Neural progenitor cell (in vitro differentiated cells): ENCODE measurements at regions not wholly inside any gene's neighbourhood (a gene's known extent, or its start where the extent isn't known, plus 50 kb on each side); places are given as distances from the start of the nearest gene placed in this dataset.

Experiments
- DNase-seq: peaks from one replicate; pipeline ENCODE4 v3.0.0-alpha.2; 2016; ENCODE audit warnings: low spot score
- H2AFZ ChIP-seq: fragments of 200-600 bp; sonication (generic); replicated peaks from 2 replicates; pipeline ENCODE4 v1.6.1; 2016; ENCODE audit warnings: antibody characterized with exemption
- H3F3A ChIP-seq: fragments of 200-600 bp; sonication (generic); 2 replicates; pipeline ENCODE4 v1.6.1; 2016; ENCODE audit warnings: antibody characterized with exemption, low read depth
- H3K27ac ChIP-seq: fragments of 200-600 bp; sonication (generic); 2 replicates; pipeline ENCODE4 v1.5.1; 2016; ENCODE audit warnings: mild to moderate bottlenecking
- H3K27me3 ChIP-seq: fragments of 200-600 bp; sonication (generic); 2 replicates; pipeline ENCODE4 v1.6.1; 2016; ENCODE audit warnings: mild to moderate bottlenecking, moderate library complexity
- H3K36me3 ChIP-seq: fragments of 200-600 bp; sonication (generic); 2 replicates; pipeline ENCODE4 v1.5.1; 2016
- H3K4me1 ChIP-seq: fragments of 200-600 bp; sonication (generic); 2 replicates; pipeline ENCODE4 v1.6.1; 2016; ENCODE audit warnings: mixed run types
- H3K4me2 ChIP-seq: fragments of 200-600 bp; sonication (generic); 2 replicates; pipeline ENCODE4 v1.6.1; 2016
- H3K4me3 ChIP-seq: fragments of 200-600 bp; sonication (generic); 2 replicates; pipeline ENCODE4 v1.5.1; 2016
- H3K79me2 ChIP-seq: fragments of 200-600 bp; sonication (generic); 2 replicates; pipeline ENCODE4 v1.6.1; 2016; ENCODE audit warnings: low read depth
- H3K9ac ChIP-seq: fragments of 200-600 bp; sonication (generic); 2 replicates; pipeline ENCODE4 v1.6.1; 2016
- H3K9me3 ChIP-seq: fragments of 200-600 bp; sonication (generic); 2 replicates; pipeline ENCODE4 v1.5.1; 2016; ENCODE audit warnings: low read depth
- H4K20me1 ChIP-seq: fragments of 200-600 bp; sonication (generic); 2 replicates; pipeline ENCODE4 v1.6.1; 2016; ENCODE audit warnings: low read depth
- H3K27ac Mint-ChIP-seq: 3 replicates; pipeline ENCODE4 v1.8.0; 2021; ENCODE audit warnings: mixed read lengths
- H3K27me3 Mint-ChIP-seq: 2 replicates; pipeline ENCODE4 v1.8.0; 2022; ENCODE audit warnings: low read depth, mild to moderate bottlenecking, inconsistent platforms, moderate library complexity, mixed read lengths; ENCODE audit not compliant: insufficient read depth
- H3K36me3 Mint-ChIP-seq: 3 replicates; pipeline ENCODE4 v1.8.0; 2021; ENCODE audit warnings: mixed read lengths
- H3K4me1 Mint-ChIP-seq: 3 replicates; pipeline ENCODE4 v1.8.0; 2021; ENCODE audit warnings: mixed read lengths
- H3K4me3 Mint-ChIP-seq: 3 replicates; pipeline ENCODE4 v1.8.0; 2021; ENCODE audit warnings: mild to moderate bottlenecking, moderate library complexity, mixed read lengths
- H3K9me3 Mint-ChIP-seq: 3 replicates; pipeline ENCODE4 v1.8.0; 2020; ENCODE audit warnings: mixed read lengths
- CTCF ChIP-seq: fragments of 200-600 bp; sonication (generic); IDR thresholded peaks from 2 replicates; pipeline ENCODE4 v1.5.1; 2017; ENCODE audit warnings: antibody characterized with exemption, mild to moderate bottlenecking
- EZH2 ChIP-seq: fragments of 200-600 bp; sonication (generic); IDR thresholded peaks from 2 replicates; pipeline ENCODE4 v1.6.1; 2017; ENCODE audit warnings: antibody characterized with exemption, mild to moderate bottlenecking, moderate library complexity
- EZH2phosphoT487 ChIP-seq: fragments of 200-600 bp; sonication (generic); IDR thresholded peaks from 2 replicates; pipeline ENCODE4 v1.6.1; 2017; ENCODE audit warnings: antibody characterized with exemption

- Mint-ChIP-seq H3K27me3 (peaks cover 2% of the 10 kb centered on the region), H3K9me3 (no peaks in the 10 kb centered on the region), H3K36me3 (no peaks in the 10 kb centered on the region), H3K27ac (no peak overlapping the region), H3K4me3 (no peak overlapping the region), H3K4me1 (peaks cover 18% of the 10 kb centered on the region)
- no peaks in the 10 kb centered on the region for H4K20me1 ChIP-seq
- H3K79me2 ChIP-seq = no peaks in the 10 kb centered on the region
- TF ChIP-seq CTCF (no peak), EZH2phosphoT487 (no peak), EZH2 (no peak)
- H3K4me2 ChIP-seq = no peak overlapping the region
- H3K9ac ChIP-seq = no peak overlapping the region
- H3K4me3 ChIP-seq = no peak overlapping the region
- no peak for DNase-seq
- no peaks in the 10 kb centered on the region for H3K4me1 ChIP-seq
- no peak overlapping the region for H2AFZ ChIP-seq
- H3K27me3 ChIP-seq = no peaks in the 10 kb centered on the region
- H3K27ac ChIP-seq = no peak overlapping the region
- H3K36me3 ChIP-seq = no peaks in the 10 kb centered on the region
- H3K9me3 ChIP-seq = no peaks in the 10 kb centered on the region
- H3F3A ChIP-seq = no peaks in the 10 kb centered on the region
Measured at GRCh38 chr7:34421526-34421925, 236.5 kb upstream of the NPSR1 start.

- Histone ChIP-seq H4K20me1 (no peaks in the 10 kb centered on the region), H3K36me3 (no peaks in the 10 kb centered on the region), H3K27me3 (no peaks in the 10 kb centered on the region), H3K79me2 (no peaks in the 10 kb centered on the region), H3K9ac (no peak overlapping the region), H2AFZ (no peak overlapping the region), H3K4me3 (no peak overlapping the region), H3K27ac (no peak overlapping the region), H3K4me2 (no peak overlapping the region), H3K9me3 (no peaks in the 10 kb centered on the region), H3F3A (no peaks in the 10 kb centered on the region), H3K4me1 (no peaks in the 10 kb centered on the region)
- DNase-seq = no peak
- Mint-ChIP-seq H3K9me3 (no peaks in the 10 kb centered on the region), H3K27me3 (no peaks in the 10 kb centered on the region), H3K36me3 (no peaks in the 10 kb centered on the region), H3K27ac (no peak overlapping the region), H3K4me1 (peaks cover 8% of the 10 kb centered on the region), H3K4me3 (no peak overlapping the region)
- TF ChIP-seq CTCF = no peak
Measured at GRCh38 chr7:34425194-34425593, 232.8 kb upstream of the NPSR1 start.

GRCh38 chr7:34425631-34426384, 232.2 kb upstream of the NPSR1 start:
- DNase-seq = no peak
- Histone ChIP-seq H2AFZ (no peak overlapping the region), H3K9me3 (no peaks in the 10 kb centered on the region), H3K4me2 (no peak overlapping the region), H3K27ac (no peak overlapping the region), H3K27me3 (no peaks in the 10 kb centered on the region), H3K36me3 (no peaks in the 10 kb centered on the region), H4K20me1 (no peaks in the 10 kb centered on the region), H3K4me1 (no peaks in the 10 kb centered on the region), H3K4me3 (no peak overlapping the region), H3K9ac (no peak overlapping the region), H3F3A (no peaks in the 10 kb centered on the region), H3K79me2 (no peaks in the 10 kb centered on the region)
- Mint-ChIP-seq H3K4me3 (no peak overlapping the region), H3K27me3 (peaks cover 2% of the 10 kb centered on the region), H3K9me3 (peaks cover 5% of the 10 kb centered on the region), H3K4me1 (peaks cover 8% of the 10 kb centered on the region), H3K27ac (no peak overlapping the region), H3K36me3 (no peaks in the 10 kb centered on the region)
- TF ChIP-seq EZH2phosphoT487 (no peak), CTCF (no peak), EZH2 (no peak)
